ENCODE measurements at regions not wholly inside any gene's neighbourhood (a gene's known extent, or its start where the extent isn't known, plus 50 kb on each side); places are given as distances from the start of the nearest gene placed in this dataset.

DNA sequence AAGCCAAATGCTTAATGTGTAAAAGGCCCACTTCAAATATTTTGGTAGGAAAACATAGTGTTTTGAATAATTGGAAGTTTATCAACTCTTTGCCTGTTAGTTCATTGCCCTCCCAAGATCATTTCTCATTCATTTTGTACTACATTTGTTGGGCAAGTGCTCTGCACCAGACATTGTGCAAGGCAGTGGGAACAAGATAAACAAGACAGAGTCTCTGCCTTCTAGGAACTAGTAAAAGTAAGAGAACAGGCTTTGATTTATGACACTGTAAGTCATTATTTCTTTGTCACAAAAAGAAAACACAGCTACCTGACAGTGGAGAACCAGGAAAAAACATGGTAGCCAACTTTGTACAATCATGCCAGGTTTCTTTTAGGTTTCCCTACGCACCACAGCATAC is 63.7 kb upstream of the PAM start:
- Mint-ChIP-seq H3K4me3 (no peak overlapping the region), H3K4me1 (no peaks in the 10 kb centered on the region), H3K9me3 (peaks cover 28% of the 10 kb centered on the region), H3K27me3 (ENCODE audit: low read depth) (no peaks in the 10 kb centered on the region), H3K36me3 (ENCODE audit: low read depth) (peaks cover 11% of the 10 kb centered on the region), H3K27ac (no peak overlapping the region)
- TF ChIP-seq, protein P1, sequence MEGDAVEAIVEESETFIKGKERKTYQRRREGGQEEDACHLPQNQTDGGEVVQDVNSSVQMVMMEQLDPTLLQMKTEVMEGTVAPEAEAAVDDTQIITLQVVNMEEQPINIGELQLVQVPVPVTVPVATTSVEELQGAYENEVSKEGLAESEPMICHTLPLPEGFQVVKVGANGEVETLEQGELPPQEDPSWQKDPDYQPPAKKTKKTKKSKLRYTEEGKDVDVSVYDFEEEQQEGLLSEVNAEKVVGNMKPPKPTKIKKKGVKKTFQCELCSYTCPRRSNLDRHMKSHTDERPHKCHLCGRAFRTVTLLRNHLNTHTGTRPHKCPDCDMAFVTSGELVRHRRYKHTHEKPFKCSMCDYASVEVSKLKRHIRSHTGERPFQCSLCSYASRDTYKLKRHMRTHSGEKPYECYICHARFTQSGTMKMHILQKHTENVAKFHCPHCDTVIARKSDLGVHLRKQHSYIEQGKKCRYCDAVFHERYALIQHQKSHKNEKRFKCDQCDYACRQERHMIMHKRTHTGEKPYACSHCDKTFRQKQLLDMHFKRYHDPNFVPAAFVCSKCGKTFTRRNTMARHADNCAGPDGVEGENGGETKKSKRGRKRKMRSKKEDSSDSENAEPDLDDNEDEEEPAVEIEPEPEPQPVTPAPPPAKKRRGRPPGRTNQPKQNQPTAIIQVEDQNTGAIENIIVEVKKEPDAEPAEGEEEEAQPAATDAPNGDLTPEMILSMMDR (IDR thresholded peaks at IDR 0.05; ENCODE audit: unreplicated experiment in 3 of 3): no peak

DNA sequence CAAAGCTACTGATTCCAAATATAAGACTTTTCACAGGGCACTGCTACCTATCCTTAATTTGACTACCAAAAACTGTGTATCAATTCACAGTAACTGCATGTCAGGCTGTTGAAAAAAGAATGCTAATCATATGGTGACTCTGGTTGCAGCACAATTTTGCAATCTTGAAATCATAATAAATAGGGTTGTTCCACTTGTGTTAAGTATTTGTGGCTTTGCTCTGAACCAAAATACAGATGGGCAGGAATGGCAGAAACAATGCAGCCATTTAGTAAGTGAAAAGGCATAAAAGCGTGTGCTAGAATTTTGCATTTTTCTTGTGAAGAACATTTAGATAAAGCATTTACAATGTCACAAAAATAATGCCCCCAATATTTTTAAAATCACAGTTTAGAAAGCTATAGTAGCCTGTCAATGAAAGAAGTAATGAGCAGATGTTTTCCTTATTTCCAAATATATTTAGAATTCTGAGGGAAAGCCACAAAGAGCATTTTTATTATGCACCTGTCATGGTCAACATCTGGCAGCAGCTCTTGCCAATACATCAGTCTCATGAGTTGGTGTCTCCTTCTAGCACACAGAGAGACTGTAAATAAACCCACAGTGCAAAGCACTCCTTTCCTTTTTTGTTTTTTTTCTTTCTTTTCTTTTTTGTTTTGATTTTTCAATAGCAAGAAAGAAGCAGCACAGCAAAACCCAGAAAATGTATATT is 54.8 kb upstream of the PAM start:
- no peaks in the 10 kb centered on the region for H3K9me3 Mint-ChIP-seq
- no peak overlapping the region for H3K4me3 Mint-ChIP-seq
- H3K27ac Mint-ChIP-seq: no peak overlapping the region
- H3K4me1 Mint-ChIP-seq: peaks cover 13% of the 10 kb centered on the region
- TF ChIP-seq, protein P1 (IDR thresholded peaks at IDR 0.05; ENCODE audit: unreplicated experiment in 3 of 3): no peak
- H3K27me3 Mint-ChIP-seq (ENCODE audit: low read depth): no peaks in the 10 kb centered on the region
- no peaks in the 10 kb centered on the region for H3K36me3 Mint-ChIP-seq (ENCODE audit: low read depth)

DNA sequence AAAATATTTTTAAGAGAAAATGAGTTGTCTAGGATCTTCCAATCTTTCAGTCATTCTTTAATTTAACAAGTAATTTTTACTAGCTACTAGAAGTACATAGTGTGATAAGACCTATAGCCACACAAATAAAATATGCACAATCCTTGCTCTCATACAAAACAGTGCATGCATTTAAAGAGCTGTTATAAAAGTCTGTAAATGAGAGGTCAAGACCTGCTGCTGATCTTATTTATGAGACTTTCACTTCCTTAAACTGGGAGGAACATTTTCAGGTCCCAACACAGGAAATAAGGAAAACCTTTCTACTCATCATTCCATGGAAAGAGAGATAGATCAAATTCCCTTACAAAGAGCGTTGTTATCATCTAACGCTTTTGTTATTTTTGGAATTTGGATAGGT is 54.2 kb upstream of the PAM start:
- Mint-ChIP-seq H3K27ac (no peak overlapping the region), H3K27me3 (ENCODE audit: low read depth) (no peaks in the 10 kb centered on the region), H3K36me3 (ENCODE audit: low read depth) (no peaks in the 10 kb centered on the region), H3K4me1 (peaks cover 13% of the 10 kb centered on the region), H3K4me3 (no peak overlapping the region), H3K9me3 (no peaks in the 10 kb centered on the region)
- TF ChIP-seq, protein P1 (IDR thresholded peaks at IDR 0.05; ENCODE audit: unreplicated experiment in 3 of 3): no peak

DNA sequence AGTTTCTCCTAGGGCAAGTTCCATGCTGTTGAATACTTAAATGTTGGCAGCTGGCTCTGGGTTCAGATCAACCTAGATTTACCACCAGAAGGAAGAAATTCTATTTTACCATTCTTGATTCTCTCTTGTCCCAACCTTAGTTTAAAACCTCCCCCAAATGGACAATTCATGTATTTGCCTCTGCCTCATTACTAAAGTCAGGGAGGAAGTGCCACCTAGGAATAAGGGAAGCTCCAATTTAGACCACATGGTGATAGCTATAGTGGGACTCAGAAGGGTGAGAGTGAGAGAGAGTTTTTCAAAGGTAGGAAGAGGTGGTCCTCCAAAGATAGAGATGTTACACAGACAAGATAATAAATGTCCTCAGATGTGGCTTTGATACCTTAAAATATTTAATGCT is 53.4 kb upstream of the PAM start:
- H3K36me3 Mint-ChIP-seq (ENCODE audit: low read depth): no peaks in the 10 kb centered on the region
- H3K4me3 Mint-ChIP-seq: no peak overlapping the region
- no peaks in the 10 kb centered on the region for H3K27me3 Mint-ChIP-seq (ENCODE audit: low read depth)
- TF ChIP-seq, protein P1 (IDR thresholded peaks at IDR 0.05; ENCODE audit: unreplicated experiment in 3 of 3): no peak
- no peak overlapping the region for H3K27ac Mint-ChIP-seq
- no peaks in the 10 kb centered on the region for H3K9me3 Mint-ChIP-seq
- H3K4me1 Mint-ChIP-seq: peaks cover 13% of the 10 kb centered on the region

All from nephron (organoid).